LHCN-M2 (cell line): ENCODE measurements at regions not wholly inside any gene's neighbourhood (a gene's known extent, or its start where the extent isn't known, plus 50 kb on each side); places are given as distances from the start of the nearest gene placed in this dataset.

Source experiments
- DNase-seq: peaks from one replicate; pipeline ENCODE4 v3.0.0-alpha.2; 2012; ENCODE audit warnings: low read depth

DNA sequence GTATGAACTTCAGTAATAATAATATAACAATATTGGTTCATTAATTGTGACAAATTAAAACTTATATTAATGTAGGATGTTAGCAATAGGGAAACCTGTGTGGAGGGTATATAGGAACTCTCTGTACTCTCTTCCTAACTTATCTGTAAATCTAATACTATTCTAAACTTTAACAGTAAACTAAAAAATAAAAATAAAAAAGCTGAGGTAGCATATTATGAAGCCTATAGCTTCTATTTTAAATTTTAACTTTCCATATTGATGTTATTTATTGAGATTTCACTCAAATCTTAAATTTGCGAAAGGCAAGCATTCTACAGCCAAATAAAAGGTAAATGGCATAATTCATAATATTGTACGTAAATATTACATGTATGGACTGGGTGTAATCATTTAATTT, 326.4 kb downstream of the MEI4 start:
- DNase-seq, result no peak

DNA sequence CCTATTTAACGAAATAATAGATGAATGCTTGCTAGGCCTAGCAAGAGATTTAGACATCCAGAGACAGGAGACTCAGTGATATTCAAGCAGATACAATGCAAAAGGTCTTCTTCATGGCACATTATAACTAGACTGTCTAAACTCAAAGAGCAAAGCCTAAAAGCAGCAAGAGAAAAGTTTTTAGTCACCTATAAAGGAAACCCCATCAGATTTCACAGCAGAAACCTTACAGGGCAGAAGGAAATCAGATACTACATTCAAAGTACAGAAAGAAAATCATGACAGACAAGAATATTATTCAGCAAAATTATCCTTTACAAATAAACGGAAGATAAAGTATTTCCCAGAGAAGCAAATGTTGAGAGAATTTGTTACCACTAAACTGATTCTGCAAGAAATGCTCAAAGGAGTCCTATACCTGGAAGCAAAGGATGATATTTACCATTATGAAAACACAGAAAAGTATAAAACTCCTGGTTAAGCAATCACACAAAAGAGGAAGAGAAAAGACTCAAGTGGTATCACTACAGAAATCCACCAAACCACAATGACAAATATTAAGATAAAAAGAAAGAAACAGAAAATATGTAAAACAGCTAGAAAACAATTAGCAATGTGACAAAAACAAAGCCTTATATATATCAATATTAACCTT, 333.7 kb downstream of the MEI4 start:
- DNase-seq, result no peak

DNA sequence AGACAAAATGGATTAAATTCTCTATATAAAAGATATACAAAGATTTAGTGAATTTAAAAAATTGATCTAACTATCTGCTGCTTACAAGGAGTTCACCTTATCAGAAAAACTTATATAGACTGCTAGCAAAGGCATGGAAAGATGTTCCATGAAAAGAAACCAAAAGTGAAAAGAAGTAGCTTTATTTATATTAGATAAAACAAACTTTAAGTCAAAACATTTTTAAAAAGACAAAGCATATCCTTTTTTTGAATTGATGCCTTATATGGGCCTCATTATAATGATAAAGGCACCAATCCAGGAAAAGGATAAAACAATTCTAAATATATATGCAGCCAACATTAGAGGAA, 334.2 kb downstream of the MEI4 start:
- DNase-seq, result no peak

DNA sequence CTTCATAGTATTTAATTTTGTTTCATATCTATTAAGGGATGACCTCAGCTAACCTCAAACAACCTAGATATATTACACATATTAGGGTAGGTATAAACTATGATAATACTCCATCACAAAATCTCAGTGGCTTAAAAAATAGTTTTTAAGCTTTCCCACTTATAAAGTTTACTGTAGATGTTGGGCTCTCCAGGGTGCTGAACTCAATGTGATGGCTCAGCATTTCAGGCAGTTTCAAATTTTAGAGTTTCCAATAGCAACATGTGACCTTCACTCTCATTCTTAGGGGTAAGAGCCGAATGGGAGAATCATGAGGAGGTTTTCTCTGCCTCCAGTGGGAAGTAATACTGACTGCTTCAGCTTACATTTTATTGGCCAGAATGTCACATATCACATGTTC, 357.3 kb downstream of the MEI4 start:
- no peak for DNase-seq

DNA sequence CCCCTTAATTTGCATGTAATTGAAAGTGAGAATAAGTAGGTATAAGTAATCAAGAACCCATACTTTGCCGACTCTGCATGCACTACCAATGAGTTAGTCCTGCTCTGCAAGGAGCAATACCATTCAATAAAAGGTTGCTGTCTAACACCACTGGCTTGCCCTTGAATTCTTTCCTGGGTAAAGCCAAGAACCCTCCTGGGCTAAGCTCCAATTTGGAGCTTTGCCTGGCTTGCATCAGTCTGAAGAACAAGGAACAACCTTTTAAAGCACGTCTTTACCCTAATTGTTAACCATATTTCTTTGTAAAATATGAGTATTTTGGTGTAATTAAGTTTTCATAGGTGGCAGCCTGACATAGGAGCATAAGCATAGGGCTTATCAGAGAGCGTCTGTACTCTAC, 367.7 kb downstream of the MEI4 start:
- DNase-seq, result no peak

DNA sequence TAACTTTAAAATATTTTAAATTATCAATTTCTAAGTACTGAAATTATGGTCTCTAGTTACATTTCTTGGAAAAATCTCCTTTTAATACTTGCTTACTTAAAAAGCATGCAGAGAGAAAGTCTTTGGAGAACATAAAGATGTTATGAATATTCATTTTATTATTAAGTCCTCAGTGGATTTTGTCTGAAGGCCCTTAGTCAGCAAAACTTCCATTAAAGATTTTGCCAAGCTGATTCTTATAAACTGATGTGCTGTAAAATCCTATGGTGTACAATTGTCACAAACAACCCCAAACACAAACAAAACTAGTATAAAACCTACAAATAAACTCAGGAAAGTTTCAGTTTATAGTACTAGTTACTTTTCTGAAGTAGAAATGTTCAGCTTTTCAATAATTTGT, 372.7 kb downstream of the MEI4 start:
- no peak for DNase-seq

DNA sequence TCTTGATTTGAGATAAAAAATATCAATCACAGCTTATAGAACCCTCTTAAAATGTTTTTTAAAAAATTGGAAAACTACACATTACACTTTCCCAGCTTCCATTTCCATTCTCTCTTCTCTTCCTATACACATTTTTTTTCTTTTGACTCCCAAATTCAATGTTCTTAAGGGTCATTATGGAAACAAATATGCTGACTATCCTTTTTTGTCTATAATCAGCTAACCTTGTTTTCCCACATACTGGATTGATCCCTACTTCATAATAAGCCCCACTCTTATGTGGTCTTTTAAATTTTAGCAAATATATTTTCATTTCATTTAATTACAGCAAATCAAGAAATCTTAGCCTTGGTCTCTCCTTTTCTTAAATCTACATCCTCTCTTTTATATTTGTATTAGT, 378.4 kb downstream of the MEI4 start:
- DNase-seq, result no peak

DNA sequence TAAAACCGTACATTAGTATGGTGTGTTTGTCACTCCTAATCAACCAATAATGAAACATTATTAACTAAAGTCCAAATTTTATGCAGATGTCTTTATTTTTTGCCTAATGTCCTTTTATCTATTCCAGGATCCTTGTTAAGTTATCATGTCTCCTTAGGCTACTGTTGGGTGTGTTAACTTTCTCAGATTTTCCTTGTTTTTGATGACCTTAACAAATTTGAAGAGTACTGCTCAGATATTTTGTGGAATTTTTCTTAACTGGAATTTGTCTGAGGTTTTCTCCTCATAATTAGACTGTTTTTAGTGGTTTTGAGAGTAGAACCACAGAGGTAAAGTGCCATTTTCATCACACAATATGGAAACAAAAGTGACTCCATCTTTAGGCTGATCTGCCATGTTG, 406.3 kb downstream of the MEI4 start:
- no peak for DNase-seq

DNA sequence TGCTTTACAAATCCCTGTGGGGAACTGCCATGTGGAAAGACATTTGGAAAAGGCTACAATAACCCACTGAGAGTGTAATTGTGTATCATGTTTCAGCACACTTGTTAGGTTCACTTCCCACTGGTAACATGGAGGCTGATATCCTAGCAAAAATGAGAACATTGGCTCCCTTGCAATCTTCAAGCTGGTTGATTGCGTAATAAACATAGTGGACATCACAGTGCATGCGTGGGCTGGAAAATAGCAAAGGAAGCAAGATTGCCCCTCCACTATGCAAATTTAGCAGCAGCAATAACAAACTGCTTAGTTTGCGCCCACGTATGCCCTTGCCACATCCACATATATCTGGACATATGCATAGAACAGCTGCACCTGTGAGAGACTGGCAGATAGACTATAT, 410.2 kb downstream of the MEI4 start:
- DNase-seq, result no peak

DNA sequence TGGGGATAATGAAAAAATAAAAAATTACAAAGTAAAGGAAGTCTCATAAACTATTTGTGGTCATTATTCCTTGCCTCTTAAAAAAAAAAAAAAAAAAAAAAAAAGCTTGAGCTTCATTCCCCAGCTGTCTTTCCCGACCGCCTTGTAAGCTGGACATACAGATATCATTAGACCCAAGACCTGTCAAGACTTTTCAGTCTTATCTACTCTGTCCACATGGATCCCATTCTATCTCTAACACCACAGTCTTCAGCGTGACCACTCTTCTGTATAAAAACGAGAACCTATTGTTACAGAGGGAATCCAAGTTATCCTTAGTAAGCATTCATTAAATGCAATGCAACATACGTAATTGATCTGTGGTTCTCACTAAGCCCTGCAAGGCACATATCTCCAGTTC, 423.5 kb downstream of the MEI4 start:
- no peak for DNase-seq

DNA sequence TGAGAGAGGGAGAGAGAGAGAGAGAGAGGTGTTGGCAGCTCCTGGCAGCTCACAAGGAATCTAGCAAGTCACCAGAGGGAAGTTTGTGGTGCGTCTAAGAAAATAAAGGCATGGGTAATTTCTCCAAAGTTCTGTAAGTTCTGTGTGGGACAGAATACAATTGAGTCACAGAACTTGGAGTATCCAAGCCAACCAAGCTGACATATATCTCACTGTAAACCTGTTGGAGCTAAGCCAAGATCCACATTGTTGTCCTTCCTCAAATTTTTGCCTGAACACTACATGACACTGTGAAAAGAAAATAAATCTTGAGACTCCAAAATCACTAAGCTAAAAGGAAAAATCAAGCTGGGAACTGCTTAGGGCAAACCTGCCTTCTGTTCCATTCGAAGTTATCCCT, 436.7 kb downstream of the MEI4 start:
- DNase-seq, result no peak

DNA sequence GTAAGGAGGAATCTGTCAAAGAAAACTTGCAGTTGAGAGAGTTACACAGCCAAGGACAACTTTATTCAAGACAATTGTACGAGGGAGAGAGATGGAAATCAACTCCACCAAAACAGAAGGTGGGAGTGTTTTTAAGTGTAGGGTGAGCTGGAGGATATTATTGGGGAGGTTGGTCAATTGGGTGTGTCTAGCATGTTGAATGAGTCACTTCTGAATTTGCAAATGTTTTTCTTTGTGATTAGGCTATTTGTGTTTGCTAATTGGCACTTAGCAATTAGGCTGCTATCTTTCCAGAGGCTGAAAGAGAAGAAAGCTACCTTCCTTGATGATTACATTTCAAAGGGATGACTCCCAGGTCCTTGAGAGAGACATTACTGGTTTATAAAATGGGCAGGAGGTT, 441.1 kb downstream of the MEI4 start:
- DNase-seq, result no peak

DNA sequence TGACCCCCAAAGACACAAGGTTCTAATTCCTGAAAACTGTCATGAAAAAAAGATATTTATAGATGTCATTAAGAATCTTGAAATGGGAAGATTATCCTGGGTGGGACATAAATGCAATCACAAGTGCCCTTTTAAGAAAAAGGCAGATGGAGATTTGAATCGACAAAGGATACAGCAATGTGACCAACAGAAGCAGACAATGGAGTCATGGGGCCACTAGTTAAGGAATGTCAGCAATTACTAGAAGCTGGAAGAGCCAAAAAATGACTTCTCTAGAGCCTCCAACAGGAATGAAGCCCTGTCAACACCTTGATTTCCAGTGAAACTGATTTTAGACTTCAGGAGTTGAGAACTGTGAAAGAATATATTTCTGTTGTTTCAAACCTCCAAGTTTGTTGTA, 448.5 kb downstream of the MEI4 start:
- DNase-seq, result no peak

DNA sequence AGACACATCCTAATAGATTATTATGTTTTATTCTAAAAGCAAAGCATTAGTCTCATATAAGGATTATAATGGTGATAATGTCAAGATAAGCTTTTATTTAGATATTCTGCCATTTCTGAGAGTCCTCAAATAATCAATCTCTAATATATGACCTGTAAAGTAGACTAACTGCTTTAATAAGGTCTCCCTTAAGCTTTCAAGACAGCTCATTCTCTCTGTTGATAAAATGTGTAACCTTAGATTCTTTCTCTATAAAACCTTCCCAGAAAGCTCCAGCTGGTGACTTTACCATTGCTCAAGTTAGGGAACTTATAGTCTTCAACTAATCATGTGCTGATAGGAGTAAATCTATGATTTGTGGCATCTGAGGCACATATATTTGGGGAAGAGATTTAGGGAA, 457.8 kb downstream of the MEI4 start:
- DNase-seq, result no peak

DNA sequence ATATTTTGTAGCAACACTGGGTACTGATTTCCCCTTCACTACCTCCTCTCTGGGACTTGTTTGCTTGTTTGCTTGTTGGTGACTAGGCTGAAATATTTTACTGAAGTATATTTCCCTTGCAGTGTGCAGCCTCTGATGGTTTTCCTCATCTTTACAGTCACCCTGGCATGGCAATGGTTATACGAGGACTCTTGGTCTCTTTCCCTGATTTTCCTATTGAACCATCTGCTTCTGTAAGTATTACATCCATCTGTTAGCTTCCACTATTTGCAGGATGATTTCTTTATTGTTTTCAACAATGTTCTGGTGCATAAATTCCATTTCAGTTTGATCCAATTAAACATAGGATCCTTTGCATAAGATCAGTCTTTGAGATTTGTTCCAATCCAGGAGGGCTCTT, 465.1 kb downstream of the MEI4 start:
- DNase-seq, result no peak

DNA sequence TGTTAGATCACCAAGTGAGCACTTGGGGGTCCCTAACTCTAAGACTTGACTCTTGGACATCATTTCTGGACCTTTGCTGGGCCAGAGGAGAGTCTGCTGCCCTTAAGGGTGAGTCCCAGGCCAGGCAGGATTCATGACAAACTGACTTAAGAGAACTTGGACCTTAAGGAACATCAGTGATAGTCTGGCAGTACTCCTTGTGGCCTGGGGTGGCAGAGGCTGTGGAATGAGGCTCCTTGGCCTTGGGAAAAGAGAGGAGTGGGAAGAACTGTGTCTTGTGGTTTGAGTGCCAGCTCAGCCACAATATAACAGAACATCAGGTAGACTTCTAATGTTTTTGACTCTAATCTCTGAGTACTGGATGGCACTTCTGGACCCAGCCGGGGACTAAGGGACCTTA, 478.7 kb downstream of the MEI4 start:
- no peak for DNase-seq

DNA sequence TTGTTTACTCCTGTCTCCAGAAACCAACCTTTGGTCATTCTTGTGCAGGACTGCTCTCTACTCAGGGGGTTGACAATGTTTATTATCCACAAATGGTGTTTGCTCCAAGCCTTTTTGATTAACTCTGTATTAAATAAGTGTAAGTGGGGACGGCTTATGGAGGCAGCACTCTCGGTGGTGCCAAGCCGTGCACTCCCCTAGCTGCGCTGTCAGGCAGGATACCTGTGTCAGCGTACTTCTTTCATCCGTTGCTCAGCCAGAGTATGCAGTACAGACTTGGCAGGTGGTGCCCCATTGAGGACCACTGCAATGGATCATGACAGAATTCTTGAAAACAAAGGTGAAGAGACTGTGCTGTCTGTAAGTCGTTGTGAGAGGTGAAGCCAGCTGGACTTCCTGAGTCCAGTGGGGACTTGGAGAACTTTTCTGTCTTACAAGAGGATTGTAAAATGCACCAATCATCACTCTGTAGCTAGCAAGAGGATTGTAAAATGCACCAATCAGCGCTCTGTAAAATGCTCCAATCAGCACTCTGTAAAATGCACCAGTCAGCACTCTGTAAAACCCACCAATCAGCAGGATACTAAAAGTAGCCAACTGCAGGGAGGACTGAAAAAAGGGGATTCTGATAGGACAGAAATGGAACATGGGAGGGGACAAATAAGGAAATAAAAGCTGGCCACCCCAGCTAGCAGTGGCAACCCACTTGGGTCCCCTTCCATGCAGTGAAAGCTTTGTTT, 480.0 kb downstream of the MEI4 start:
- DNase-seq, result no peak

DNA sequence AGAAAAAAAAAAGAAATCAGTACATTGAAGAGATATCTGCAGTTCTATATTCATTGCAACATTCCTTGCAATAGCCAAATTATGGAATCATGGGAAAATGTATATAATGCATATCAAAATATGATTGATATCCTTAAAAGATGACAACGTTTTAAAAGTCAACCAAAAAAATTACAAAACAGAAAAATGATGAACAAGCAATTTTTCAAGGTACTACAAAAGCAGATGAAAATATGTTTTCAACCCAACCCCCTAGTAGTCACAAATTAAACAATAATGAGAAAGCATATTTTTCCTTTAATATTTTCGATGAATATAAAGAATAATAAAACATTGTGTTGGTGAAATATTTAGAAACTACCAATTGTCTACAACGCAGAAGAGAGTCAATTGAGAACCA, 497.6 kb downstream of the MEI4 start:
- DNase-seq, result no peak

DNA sequence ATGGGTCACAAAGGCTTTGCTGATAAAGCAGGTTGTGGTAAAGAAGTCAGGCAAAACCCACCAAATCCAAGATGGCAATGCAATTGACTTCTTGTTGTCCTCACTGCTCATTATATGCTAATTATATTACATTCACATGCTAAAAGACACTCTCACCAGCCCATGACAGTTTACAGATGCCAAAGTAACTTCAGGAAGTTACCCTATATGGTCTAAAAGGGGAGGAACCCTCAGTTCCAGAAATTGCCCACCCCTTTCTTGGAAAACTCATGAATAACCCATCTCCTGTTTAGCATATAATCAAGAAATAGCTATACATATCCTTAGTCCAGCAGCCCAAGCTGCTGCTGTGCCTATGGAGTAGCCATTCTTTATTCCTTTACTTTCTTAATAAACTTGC, 501.1 kb downstream of the MEI4 start:
- no peak for DNase-seq

DNA sequence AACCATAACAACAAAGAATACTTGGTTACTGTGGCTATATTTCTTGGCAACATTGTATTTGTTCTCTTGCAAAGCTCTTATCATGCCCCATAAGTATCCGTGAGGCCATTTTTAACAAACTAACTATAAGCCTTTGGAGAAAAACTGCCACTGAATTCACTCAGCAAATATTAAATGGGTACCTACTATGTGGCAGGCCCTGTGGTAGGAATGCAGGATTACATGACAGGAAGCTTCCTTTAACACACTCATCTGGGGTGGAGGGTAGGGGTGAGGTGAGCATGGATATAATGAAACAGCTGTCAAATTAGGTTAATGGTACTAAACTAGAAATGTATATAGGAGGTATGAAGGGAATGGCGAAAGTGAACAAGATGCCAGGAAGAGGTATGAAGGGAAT, 504.8 kb downstream of the MEI4 start:
- no peak for DNase-seq

DNA sequence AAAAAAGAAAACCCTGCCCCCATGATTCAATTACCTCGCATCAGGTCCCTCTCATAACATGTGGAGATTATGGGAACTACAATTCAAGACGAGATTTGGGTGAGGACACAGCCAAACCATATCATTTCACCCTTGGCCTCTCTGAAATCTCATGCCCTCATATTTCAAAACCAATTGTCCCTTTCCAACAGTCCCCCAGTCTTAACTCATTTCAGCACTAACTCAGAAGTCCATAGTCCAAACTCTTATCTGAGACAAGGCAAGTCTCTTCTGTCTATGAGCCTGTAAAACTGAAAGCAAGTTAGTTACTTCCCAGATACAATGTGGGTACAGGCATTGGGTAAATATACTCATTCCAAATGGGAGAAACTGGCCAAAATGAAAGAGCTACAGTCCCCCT, 536.1 kb downstream of the MEI4 start:
- no peak for DNase-seq

DNA sequence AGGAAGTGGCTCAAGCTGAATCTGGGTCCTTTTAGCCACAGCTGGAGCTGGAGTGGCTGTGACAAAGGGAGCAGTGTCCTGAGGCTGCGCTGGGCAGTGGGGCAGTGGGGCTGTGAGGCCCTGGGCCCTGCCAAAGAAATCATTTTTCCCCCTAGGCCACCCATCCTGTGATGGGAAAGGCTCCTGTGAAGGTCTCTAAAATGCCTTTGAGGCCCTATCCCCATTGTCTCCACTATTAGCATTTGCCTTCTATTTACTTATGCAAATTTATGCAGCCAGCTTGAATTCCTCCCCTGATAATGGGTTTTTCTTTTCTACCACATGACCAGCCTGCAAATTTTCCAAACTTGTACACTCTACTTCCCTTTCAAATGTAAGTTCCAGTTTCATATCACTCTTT, 539.2 kb downstream of the MEI4 start:
- DNase-seq, result no peak

DNA sequence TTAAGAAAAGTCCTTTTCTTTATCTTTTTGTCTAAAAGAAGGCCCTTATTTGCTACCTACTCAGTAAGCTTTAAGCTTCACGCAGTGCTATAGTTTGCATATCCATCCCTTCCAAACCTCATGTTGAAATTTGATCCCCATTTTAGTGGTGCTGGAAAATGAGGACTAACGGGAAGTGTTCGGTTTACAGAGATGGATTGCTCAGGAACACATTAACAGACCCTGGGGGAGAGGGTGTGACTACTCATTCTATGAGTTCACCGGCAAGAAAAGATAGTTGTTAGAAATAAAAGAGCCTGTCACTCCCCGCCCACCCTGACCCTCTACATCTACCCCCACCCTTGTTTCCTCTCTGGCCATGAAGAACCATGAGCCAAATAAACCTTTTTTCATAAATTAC, 546.2 kb downstream of the MEI4 start:
- peak; percentile 22 for DNase-seq

DNA sequence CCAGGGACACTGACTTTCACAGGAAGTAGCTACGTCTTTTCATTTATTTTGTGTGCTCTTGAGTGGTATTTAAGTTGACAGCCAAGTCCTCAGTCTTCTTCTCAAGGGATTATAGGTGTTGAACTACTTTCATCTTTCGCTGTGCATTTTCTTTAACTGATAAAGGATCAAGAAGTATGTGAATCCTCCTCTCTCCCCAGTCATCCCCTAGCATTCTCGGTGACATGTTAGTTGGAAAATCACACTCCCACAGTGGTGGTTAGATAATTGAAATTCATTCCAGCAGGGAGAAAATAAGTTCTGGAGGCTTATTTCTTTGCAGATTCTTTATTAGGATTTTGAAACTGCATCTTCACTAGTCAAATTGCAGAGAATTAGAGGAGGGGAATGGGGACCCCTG, 569.4 kb downstream of the MEI4 start:
- DNase-seq, result no peak
